H9 (cell line): ENCODE measurements at regions not wholly inside any gene's neighbourhood (a gene's known extent, or its start where the extent isn't known, plus 50 kb on each side); places are given as distances from the start of the nearest gene placed in this dataset.

Experiments
- DNase-seq: peaks from one replicate; pipeline ENCODE4 v3.0.0-alpha.2; 2017
- H2AFZ ChIP-seq: one replicate; pipeline ENCODE4 v1.6.1; 2013; ENCODE audit warnings: mild to moderate bottlenecking, low read length, control low read depth, moderate library complexity
- H2AK5ac ChIP-seq: 2 replicates; pipeline ENCODE4 v1.6.1; 2013; ENCODE audit warnings: low read length, control low read depth, mixed read lengths; ENCODE audit not compliant: insufficient read length
- H2BK120ac ChIP-seq: one replicate; pipeline ENCODE4 v1.6.1; 2013; ENCODE audit warnings: low read depth, mild to moderate bottlenecking, low read length, control low read depth, inconsistent platforms; ENCODE audit not compliant: poor library complexity, severe bottlenecking
- H2BK12ac ChIP-seq: 2 replicates; pipeline ENCODE4 v1.6.1; 2013; ENCODE audit warnings: low read length, control low read depth, mixed read lengths, low read depth; ENCODE audit not compliant: insufficient read length
- H2BK15ac ChIP-seq: 2 replicates; pipeline ENCODE4 v1.6.1; 2013; ENCODE audit warnings: low read depth, low read length, control low read depth
- H2BK20ac ChIP-seq: one replicate; pipeline ENCODE4 v1.6.1; 2013; ENCODE audit warnings: low read depth, mild to moderate bottlenecking, low read length, control low read depth, inconsistent platforms; ENCODE audit not compliant: poor library complexity, severe bottlenecking
- H2BK5ac ChIP-seq: 2 replicates; pipeline ENCODE4 v1.6.1; 2013; ENCODE audit warnings: low read length, control low read depth, mixed read lengths; ENCODE audit not compliant: insufficient read length
- H3K14ac ChIP-seq: 2 replicates; pipeline ENCODE4 v1.6.1; 2013; ENCODE audit warnings: low read length, control low read depth; ENCODE audit not compliant: insufficient read depth
- H3K18ac ChIP-seq: 2 replicates; pipeline ENCODE4 v1.6.1; 2013; ENCODE audit warnings: low read depth, mild to moderate bottlenecking, mixed read lengths, low read length, control low read depth; ENCODE audit not compliant: insufficient read length
- H3K23ac ChIP-seq: 2 replicates; pipeline ENCODE4 v1.6.1; 2013; ENCODE audit warnings: low read length, control low read depth, mixed read lengths, low read depth; ENCODE audit not compliant: insufficient read length
- H3K23me2 ChIP-seq: 2 replicates; pipeline ENCODE4 v1.6.1; 2013; ENCODE audit warnings: low read depth, mild to moderate bottlenecking, mixed read lengths, low read length, control low read depth; ENCODE audit not compliant: insufficient read length, poor library complexity, severe bottlenecking
- H3K27ac ChIP-seq: 2 replicates; pipeline ENCODE4 v1.5.1; 2013; ENCODE audit warnings: low read length, control low read depth, mixed read lengths, low read depth; ENCODE audit not compliant: insufficient read length
- H3K27me3 ChIP-seq: 2 replicates; pipeline ENCODE4 v1.6.1; 2013; ENCODE audit warnings: low read length, control low read depth, inconsistent platforms; ENCODE audit not compliant: insufficient read depth
- H3K4ac ChIP-seq: 2 replicates; pipeline ENCODE4 v1.6.1; 2013; ENCODE audit warnings: low read depth, mild to moderate bottlenecking, control low read depth, inconsistent platforms, low read length, moderate library complexity
- H3K4me1 ChIP-seq: 2 replicates; pipeline ENCODE4 v1.6.1; 2013; ENCODE audit warnings: low read length, control low read depth, inconsistent platforms; ENCODE audit not compliant: insufficient read depth
- H3K4me2 ChIP-seq: 2 replicates; pipeline ENCODE4 v1.6.1; 2013; ENCODE audit warnings: low read length, control low read depth, mixed read lengths; ENCODE audit not compliant: insufficient read length, insufficient read depth
- H3K56ac ChIP-seq: 2 replicates; pipeline ENCODE4 v1.6.1; 2013; ENCODE audit warnings: low read depth, mild to moderate bottlenecking, mixed read lengths, low read length, control low read depth; ENCODE audit not compliant: insufficient read length
- H3K79me1 ChIP-seq: 2 replicates; pipeline ENCODE4 v1.6.1; 2013; ENCODE audit warnings: low read depth, mild to moderate bottlenecking, moderate library complexity, low read length, control low read depth, inconsistent platforms; ENCODE audit not compliant: insufficient read depth, poor library complexity, severe bottlenecking
- H3K79me2 ChIP-seq: 2 replicates; pipeline ENCODE4 v1.6.1; 2013; ENCODE audit warnings: low read length, control low read depth, inconsistent platforms; ENCODE audit not compliant: insufficient read depth
- H3K9ac ChIP-seq: 2 replicates; pipeline ENCODE4 v1.6.1; 2013; ENCODE audit warnings: low read length, control low read depth, mixed read lengths; ENCODE audit not compliant: insufficient read length; ENCODE audit errors: extremely low read depth
- H3K9me3 ChIP-seq: one replicate; pipeline ENCODE4 v1.6.1; 2013; ENCODE audit warnings: low read depth, low read length, inconsistent platforms; ENCODE audit not compliant: control insufficient read depth
- H3T11ph ChIP-seq: one replicate; pipeline ENCODE4 v1.6.1; 2013; ENCODE audit warnings: mild to moderate bottlenecking, low read length, control low read depth, inconsistent platforms
- H4K20me1 ChIP-seq: one replicate; pipeline ENCODE4 v1.6.1; 2013; ENCODE audit not compliant: control insufficient read depth, insufficient read length, insufficient read depth
- H4K5ac ChIP-seq: 2 replicates; pipeline ENCODE4 v1.6.1; 2013; ENCODE audit warnings: low read depth, mild to moderate bottlenecking, mixed read lengths, low read length, control low read depth; ENCODE audit not compliant: insufficient read length
- H4K8ac ChIP-seq: replicated peaks from 2 replicates; pipeline ENCODE4 v1.6.1; 2013; ENCODE audit warnings: low read length, control low read depth, mixed read lengths, low read depth; ENCODE audit not compliant: insufficient read length
- H4K91ac ChIP-seq: 2 replicates; pipeline ENCODE4 v1.6.1; 2013; ENCODE audit warnings: low read depth, mild to moderate bottlenecking, moderate library complexity, mixed read lengths, low read length, control low read depth; ENCODE audit not compliant: insufficient read length
- H3K27ac Mint-ChIP-seq, 3 experiments: 2 replicates in 2 of 3; 3 replicates in 1 of 3; pipeline ENCODE4 v1.8.0; 2020 to 2021; ENCODE audit warnings: mixed read lengths in 3 of 3, mild to moderate bottlenecking in 1 of 3, moderate library complexity in 1 of 3
- H3K27me3 Mint-ChIP-seq: 2 replicates; pipeline ENCODE4 v1.8.0; 2021; ENCODE audit warnings: low read depth, mild to moderate bottlenecking, moderate library complexity, mixed read lengths
- H3K36me3 Mint-ChIP-seq, 3 experiments: 2 replicates in 2 of 3; 3 replicates in 1 of 3; pipeline ENCODE4 v1.8.0; 2020 to 2021; ENCODE audit warnings: low read depth in 3 of 3, mixed read lengths in 3 of 3; ENCODE audit not compliant: insufficient read depth in 1 of 3
- H3K4me1 Mint-ChIP-seq, 2 experiments: 2 replicates each; pipeline ENCODE4 v1.8.0; 2020; ENCODE audit warnings: mixed read lengths in 2 of 2
- H3K4me3 Mint-ChIP-seq, 2 experiments: 2 replicates in 1 of 2; 3 replicates in 1 of 2; pipeline ENCODE4 v1.8.0; 2020 to 2021; ENCODE audit warnings: mild to moderate bottlenecking in 2 of 2, mixed read lengths in 2 of 2, moderate library complexity in 1 of 2
- H3K9me3 Mint-ChIP-seq, 2 experiments: 2 replicates in 1 of 2; 3 replicates in 1 of 2; pipeline ENCODE4 v1.8.0; 2020; ENCODE audit warnings: mild to moderate bottlenecking in 2 of 2, mixed read lengths in 2 of 2, moderate library complexity in 1 of 2
- whole genome bisulfite sequencing: extraction: QIAGEN DNeasy Blood & Tissue Kit; methylation state at CpG from one replicate; pipeline ENCODE4 v1.1.7; 2013; ENCODE audit warnings: missing lambda C conversion rate, low lambda C conversion rate, mixed read lengths; ENCODE audit not compliant: insufficient read length; ENCODE audit errors: extremely low coverage; 5-methylcytosine and 5-hydroxymethylcytosine counted together
- TF ChIP-seq, protein P1 (sequence below): fragments of 200-600 bp; sonication (generic); conservative IDR thresholded peaks from 3 replicates; pipeline ENCODE4 v1.8.0; 2021; ENCODE audit warnings: antibody characterized with exemption, mild to moderate bottlenecking

DNA sequence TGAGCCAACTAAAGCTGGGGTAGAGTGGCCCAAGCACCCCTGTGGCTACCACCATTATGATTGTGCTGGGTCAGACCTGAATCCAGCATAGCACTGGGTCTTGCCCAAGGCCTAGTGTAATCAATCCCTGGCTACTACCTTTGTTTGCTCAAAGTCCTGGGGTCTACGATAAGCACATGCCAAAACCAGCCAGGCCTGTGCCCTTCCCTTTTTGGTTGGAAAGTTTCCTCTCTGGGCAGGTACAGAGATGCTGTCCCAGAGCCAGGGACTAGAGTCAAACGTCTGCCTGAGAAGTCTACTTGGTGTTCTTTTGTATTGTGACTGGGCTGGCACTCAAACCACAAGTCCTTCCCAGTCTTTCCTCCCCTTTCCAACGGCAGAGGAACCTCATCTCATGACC lies 371.5 kb upstream of the MAGEC2 start:
- no peak overlapping the region for H3K4me2 ChIP-seq
- H3K14ac ChIP-seq = no peak overlapping the region
- no peak overlapping the region for H4K5ac ChIP-seq
- H2BK15ac ChIP-seq = no peak overlapping the region
- no peak overlapping the region for H3K4ac ChIP-seq
- no peak overlapping the region for H2AFZ ChIP-seq
- no peak overlapping the region for H2AK5ac ChIP-seq
- H2BK20ac ChIP-seq = no peak overlapping the region
- no CpG with 5 or more reads among the region's 3 CpGs for WGBS
- H2BK12ac ChIP-seq = no peak overlapping the region
- H3K27ac ChIP-seq = no peak overlapping the region
- H3K23me2 ChIP-seq = no peaks in the 10 kb centered on the region
- H2BK5ac ChIP-seq = no peak overlapping the region
- H3K79me2 ChIP-seq = no peaks in the 10 kb centered on the region
- no peaks in the 10 kb centered on the region for H3K4me1 ChIP-seq
- no peak overlapping the region for H3K9ac ChIP-seq
- H4K8ac ChIP-seq = no peak overlapping the region
- H3T11ph ChIP-seq = no peak overlapping the region
- Mint-ChIP-seq H3K4me1 (no peaks in the 10 kb centered on the region), H3K9me3 (peaks cover 76 to 86% of the 10 kb centered on the region in 2 experiments), H3K36me3 (peaks cover 16 to 18% (median 17%) of the 10 kb centered on the region in 3 experiments), H3K27me3 (no peaks in the 10 kb centered on the region), H3K4me3 (no peak overlapping the region), H3K27ac (no peak overlapping the region)
- H3K18ac ChIP-seq = no peak overlapping the region
- H3K27me3 ChIP-seq = no peaks in the 10 kb centered on the region
- no peak overlapping the region for H3K56ac ChIP-seq
- H2BK120ac ChIP-seq = no peak overlapping the region
- H4K20me1 ChIP-seq = no peaks in the 10 kb centered on the region
- peaks cover 28% of the 10 kb centered on the region for H3K9me3 ChIP-seq
- TF ChIP-seq, protein P1, sequence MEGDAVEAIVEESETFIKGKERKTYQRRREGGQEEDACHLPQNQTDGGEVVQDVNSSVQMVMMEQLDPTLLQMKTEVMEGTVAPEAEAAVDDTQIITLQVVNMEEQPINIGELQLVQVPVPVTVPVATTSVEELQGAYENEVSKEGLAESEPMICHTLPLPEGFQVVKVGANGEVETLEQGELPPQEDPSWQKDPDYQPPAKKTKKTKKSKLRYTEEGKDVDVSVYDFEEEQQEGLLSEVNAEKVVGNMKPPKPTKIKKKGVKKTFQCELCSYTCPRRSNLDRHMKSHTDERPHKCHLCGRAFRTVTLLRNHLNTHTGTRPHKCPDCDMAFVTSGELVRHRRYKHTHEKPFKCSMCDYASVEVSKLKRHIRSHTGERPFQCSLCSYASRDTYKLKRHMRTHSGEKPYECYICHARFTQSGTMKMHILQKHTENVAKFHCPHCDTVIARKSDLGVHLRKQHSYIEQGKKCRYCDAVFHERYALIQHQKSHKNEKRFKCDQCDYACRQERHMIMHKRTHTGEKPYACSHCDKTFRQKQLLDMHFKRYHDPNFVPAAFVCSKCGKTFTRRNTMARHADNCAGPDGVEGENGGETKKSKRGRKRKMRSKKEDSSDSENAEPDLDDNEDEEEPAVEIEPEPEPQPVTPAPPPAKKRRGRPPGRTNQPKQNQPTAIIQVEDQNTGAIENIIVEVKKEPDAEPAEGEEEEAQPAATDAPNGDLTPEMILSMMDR = no peak
- H3K23ac ChIP-seq = no peak overlapping the region
- no peaks in the 10 kb centered on the region for H3K79me1 ChIP-seq
- H4K91ac ChIP-seq = no peak overlapping the region
- DNase-seq = no peak
